NB4 (cell line): ENCODE measurements at regions not wholly inside any gene's neighbourhood (a gene's known extent, or its start where the extent isn't known, plus 50 kb on each side); places are given as distances from the start of the nearest gene placed in this dataset.

Experiments
- MYC ChIP-seq: IDR thresholded peaks from 2 replicates; pipeline ENCODE4 v1.6.1; 2011; ENCODE audit warnings: low read depth, low read length
- TF ChIP-seq, protein P1 (sequence below): IDR thresholded peaks from one replicate; pipeline ENCODE4 v1.5.1; 2012; ENCODE audit warnings: low read depth, low read length

DNA sequence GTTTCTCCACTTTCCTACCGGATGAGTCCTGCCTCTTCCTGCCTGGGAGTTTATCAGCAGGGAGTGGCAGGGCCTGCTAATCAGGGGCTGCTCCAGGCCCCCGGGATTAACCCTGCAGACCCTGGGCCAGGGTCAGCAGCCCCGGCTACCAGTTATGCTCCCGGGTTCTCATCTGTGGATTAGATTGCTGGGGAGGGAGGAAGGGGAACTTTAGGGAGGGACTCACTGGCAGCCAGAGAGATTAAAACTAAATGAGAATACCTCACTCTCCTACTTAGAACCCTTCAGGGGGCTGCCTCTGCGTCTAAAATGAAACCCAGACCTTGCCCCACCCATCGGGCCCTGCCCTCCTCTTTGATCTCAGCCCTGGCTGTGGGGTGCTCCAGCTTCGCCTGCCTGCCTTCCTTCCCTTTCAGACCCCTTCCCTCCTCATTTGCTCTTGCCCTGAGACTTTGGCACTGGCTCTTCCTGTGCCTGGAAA, 130.5 kb upstream of the HAND1 start:
- TF ChIP-seq, protein P1, sequence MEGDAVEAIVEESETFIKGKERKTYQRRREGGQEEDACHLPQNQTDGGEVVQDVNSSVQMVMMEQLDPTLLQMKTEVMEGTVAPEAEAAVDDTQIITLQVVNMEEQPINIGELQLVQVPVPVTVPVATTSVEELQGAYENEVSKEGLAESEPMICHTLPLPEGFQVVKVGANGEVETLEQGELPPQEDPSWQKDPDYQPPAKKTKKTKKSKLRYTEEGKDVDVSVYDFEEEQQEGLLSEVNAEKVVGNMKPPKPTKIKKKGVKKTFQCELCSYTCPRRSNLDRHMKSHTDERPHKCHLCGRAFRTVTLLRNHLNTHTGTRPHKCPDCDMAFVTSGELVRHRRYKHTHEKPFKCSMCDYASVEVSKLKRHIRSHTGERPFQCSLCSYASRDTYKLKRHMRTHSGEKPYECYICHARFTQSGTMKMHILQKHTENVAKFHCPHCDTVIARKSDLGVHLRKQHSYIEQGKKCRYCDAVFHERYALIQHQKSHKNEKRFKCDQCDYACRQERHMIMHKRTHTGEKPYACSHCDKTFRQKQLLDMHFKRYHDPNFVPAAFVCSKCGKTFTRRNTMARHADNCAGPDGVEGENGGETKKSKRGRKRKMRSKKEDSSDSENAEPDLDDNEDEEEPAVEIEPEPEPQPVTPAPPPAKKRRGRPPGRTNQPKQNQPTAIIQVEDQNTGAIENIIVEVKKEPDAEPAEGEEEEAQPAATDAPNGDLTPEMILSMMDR = no peak
- TF ChIP-seq MYC = no peak
